DMS53 treated with DMSO at 0.1 percent for 48 hours (cell line): ENCODE measurements at regions not wholly inside any gene's neighbourhood (a gene's known extent, or its start where the extent isn't known, plus 50 kb on each side); places are given as distances from the start of the nearest gene placed in this dataset.
"Not testable (repeated sequence)": the region's sequence is repeated elsewhere in the genome, so short reads cannot be mapped to it uniquely, and the experiment has no call there.

ENCODE experiments used
- DNase-seq: peaks from one replicate; lab custom pipeline; 2025; ENCODE audit not compliant: unreplicated experiment; lab: John Stamatoyannopoulos, UW

DNA sequence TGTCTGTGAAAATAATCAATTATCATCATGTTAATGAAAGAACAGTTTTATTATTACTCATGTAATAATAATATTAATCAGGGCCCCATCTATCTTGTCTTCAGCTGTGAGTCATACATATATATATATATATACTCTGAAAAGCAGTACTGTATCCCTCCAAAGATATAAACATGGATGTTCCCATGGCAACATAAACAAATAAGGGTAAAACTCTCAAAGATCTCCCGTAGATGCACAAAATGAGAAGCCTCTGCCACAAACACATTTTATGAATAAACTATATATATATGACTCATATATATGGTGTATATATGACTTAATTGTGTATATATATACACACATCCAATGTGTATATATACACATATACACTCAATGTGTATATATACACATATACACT, 163.8 kb upstream of the ARHGEF26 start:
- DNase-seq = no peak

DNA sequence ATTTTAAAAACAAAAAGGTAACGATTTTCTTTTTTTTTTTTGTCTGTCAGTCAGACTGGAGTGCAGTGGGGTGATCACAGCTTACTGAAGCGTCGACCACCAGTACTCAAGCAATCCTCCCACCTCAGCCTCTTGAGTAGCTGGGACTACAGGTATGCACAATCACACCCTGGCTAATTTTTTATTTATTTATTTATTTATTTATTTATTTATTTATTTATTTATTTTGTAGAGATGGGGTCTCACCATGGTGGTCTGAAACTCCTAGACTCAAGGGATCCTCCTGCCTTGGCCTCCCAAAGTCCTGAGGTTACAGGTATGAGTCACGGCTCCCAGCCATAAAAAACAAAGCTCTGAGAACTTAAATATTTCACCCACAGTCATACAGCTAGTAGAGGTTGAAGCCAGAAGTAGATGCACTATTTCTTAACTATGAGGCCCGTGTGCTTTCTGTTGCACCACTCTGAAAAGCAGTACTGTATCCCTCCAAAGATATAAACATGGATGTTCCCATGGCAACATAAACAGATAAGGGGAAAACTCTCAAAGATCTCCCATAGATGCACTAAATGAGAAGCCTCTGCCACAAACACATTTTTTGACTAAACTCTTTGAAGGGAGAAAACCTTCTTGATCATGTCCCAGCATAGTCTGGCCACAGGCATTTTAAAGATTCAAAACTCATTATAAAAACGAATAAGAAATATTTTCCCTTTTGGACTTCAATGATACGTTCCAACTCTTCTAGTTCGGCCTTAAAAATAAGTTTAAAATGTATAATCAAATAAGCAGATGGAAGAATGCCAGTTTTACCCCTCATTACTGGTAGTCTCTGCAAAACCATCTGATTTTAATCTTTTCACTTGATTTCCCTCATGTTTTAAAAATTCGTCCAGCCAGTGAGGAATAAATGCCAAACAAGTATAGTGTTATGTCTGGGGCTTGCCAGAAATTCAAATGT, 162.3 kb upstream of the ARHGEF26 start:
- DNase-seq = no peak

DNA sequence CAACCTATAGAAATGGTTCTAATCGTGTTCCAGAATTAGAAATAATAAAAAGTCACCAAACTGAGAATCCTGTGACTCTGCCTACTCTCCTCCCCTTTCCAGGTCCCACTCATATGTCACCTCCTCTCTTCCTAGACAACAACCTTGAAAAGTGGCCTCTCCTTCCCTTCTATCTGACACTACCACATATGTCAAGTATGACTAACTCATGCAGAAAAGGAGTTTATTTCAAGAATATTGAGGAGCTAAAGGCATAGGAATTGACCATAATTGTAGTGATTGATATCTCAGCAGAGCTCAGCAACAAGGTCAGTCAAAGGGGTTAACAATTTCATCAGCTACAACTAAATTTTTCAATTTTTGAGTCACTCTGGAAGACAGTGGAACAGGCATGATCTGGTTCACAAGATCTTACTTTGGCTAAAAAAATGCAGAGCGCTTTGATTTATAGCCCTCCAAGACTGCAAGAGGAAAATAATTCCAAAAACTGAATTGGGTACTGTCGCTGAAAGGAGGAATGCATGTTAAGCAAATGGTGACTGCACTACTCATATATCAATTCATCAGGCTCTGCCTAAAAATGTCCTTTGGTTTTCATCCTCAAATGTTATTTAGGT, 160.6 kb upstream of the ARHGEF26 start:
- no peak for DNase-seq

DNA sequence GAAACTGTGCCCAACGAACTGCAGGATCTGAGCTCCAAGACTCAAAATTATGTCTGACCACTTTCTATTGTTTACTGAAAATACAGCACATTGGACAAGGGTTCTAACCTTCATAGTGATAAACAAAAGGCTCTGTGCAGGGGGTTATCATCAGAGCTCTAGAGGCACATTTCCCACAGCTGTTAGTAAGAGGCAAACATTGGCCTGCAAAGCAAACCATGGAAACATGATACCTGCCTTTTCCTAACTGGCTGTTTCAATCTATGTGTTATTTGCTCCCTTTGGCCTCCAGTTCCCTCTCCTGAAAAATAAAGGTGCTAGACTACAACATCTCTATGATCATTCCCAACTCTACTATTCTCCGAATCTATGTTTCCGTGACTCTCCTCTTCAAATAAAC, 159.7 kb upstream of the ARHGEF26 start:
- peak; percentile 72 for DNase-seq

DNA sequence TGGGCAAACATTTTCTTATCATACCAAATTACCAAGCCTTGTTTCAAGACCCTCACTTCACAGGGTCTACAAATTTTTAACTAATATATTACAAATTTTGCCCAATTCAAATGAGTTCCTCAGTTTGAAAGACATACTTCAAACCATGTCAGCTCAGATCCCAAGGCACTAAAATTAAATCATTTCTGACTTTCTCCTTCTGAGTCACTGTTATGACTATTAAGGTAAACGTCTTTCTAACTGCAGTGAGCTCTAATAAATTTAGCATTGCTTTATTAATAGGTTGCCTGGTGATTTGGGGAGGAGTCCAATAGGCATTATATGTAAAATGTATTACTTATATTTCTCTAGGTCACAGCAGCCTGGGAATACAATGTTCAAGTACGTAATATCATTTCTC, 158.2 kb upstream of the ARHGEF26 start:
- DNase-seq = no peak

DNA sequence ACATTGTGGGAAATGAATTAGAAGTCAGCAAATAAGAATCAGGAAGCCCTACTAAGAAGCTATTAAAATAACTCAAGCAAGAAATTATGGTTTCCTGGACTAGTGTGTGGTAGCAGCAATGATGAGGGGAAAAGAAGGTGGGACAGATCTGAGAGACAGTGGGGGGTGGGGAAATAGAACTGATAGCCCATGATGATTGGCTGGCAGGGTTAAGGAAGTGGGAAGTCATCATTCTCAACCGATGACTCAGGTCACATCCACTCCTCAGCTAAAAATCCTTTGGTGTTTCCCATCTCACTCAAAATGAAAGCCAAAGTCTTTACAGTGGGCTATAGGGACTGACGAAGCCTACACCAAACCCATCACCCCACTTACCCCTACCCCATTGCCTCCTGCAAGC, 153.9 kb upstream of the ARHGEF26 start:
- DNase-seq = no peak

DNA sequence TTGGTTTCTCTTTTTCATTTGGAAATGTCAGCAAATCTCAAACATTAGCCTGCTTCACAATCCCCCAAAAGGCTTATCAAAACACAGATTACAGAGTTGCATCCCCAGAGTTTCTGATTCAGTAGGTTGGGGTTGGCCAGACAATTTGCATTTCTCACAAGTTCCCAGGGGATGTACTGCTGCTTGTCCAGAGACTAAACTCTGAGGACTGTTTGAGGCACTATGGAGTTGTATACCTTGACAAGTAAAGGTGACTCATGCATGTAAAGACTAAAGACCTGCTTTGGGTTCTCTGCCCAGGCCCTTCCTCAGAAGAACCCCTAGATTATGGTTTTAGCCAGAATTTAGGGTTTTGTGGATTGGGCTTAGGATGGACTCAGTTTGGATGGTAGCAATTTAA, 151.1 kb upstream of the ARHGEF26 start:
- no peak for DNase-seq

DNA sequence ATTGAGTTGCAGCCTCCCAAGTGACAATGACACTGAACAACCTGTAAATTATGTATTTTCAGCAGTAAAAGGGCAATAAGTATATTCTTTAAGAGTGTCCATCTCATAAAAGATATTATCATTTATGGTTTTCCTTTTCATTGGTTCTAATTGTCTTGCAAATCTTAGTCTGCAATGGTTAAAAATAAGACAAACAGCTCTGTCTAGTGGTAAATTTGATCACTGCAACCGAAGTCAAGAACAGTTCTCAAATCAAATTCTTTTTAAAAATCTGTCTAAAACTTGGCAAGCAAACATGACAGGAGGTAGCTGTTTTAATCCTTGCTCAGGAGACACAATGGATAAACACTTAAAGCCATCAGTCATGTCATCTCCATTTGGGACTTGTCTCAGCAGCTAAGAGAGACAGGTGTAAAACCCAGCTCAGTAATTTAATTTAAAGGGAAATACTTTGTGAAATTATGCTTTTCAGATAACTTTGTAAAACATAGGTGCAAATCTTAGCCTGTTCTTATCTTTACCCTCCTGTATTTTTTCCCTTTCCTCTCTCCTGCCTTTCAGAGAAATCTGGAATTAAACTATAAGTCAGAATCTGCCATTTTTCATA, 150.3 kb upstream of the ARHGEF26 start:
- DNase-seq = no peak

DNA sequence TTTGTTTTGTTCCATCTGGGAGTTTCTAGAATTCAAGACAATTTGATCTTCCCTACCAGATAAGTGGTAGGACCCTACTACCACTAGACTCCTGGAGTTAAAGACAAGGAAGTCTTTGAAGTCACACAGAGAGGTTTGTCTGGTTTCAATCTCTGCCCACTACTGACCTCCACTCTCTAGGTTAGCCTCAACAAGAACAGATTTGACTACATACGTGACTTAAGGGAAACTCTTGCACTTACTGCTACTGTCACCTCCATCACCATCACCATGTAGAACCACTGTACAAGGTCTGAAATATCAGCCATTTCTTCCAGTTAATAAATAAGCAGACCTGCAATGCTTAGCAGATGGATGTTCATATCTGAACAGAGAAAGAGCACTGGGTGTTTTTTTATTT, 148.3 kb upstream of the ARHGEF26 start:
- DNase-seq = no peak

DNA sequence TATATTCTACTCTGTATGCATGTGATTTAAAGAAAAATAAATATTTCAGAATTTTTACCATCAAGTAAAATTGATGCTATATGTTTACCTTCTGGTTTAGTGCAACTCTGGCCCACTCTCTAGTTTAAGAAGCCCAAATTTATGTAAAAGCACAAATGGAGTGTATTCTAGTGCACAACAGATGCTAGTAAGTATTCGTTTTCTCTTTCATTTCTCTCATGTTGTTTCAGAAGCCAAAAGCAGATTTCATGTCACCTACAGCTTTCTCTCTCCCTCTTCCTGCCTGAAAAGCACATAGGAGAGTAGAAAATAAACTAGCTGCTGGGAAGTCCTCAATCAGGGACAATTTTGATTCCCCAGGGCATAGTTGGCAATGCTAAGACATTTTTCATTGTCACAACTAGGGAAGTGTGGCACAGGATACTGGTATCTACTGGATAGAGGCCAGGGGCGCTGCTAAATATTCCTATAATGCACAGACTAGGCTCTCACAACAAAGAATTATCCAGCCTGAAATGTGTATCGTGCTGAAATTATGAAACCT, 147.4 kb upstream of the ARHGEF26 start:
- no peak for DNase-seq

DNA sequence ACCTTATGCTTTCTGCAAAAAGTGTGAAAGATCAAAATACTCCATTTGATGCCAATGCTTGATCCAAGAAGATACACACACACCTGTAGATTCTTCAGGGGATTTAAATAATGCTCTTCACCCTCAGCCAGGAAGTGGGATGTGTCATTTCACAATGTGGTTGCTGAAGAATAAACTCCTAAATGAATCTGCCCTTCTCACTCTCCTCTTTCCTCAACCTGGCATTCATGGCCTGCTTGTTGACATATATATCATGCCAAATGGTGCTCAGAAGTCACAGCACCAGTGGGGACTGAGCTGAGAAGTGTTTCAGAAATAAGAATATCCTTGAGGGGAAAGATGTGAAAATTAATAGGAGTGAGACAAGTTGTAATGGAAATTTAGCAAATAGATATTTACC, 146.6 kb upstream of the ARHGEF26 start:
- DNase-seq = no peak

DNA sequence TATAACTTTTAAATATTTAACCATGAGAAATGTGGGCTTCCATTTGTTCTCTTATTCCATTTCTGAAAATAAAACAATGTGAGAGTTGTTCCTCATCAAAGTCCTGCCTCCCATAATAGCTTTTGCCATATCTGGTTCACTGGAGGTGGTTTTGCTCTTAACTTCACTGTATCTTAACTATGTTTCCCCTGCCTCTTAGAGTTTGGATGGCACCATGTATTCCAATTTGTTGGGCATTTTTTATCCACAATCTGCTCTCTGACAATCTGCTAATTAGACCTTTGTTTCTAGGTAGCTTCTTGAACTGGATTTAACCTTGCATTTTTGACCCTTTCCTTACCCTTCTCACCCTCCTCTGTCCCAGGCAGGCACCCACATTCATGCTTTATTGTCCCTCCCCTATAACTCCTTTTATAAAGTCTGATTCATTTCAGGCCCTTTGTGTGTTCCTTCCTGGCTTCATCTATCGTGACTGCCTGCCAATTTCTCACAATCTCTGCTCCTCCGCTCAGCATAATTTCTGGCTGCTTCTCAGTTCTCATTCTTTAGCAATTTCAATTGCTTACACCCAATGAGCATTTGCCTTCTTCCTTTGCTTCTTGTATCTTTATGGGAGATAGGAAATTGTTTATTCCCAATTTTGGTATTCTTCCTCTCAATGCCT, 144.2 kb upstream of the ARHGEF26 start:
- DNase-seq = no peak

DNA sequence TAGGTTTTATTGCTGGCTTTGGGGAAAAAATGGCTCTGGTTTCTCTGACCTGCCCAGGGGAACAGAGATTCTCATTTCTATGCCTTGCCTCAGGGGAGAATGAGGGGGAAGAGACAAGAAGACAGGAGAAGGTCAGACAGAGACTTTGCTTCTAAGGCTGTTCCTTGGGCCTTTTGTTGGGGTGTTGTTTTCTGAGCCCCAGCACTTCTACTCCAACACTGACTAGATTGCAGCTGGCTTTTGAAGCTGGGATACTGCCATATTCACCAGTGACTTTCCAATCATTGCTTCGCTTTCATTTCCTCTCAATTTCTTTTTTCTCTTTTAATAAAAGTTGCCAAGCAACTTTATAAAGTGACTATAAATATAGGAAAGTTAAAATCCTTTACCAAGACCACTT, 143.2 kb upstream of the ARHGEF26 start:
- no peak for DNase-seq

DNA sequence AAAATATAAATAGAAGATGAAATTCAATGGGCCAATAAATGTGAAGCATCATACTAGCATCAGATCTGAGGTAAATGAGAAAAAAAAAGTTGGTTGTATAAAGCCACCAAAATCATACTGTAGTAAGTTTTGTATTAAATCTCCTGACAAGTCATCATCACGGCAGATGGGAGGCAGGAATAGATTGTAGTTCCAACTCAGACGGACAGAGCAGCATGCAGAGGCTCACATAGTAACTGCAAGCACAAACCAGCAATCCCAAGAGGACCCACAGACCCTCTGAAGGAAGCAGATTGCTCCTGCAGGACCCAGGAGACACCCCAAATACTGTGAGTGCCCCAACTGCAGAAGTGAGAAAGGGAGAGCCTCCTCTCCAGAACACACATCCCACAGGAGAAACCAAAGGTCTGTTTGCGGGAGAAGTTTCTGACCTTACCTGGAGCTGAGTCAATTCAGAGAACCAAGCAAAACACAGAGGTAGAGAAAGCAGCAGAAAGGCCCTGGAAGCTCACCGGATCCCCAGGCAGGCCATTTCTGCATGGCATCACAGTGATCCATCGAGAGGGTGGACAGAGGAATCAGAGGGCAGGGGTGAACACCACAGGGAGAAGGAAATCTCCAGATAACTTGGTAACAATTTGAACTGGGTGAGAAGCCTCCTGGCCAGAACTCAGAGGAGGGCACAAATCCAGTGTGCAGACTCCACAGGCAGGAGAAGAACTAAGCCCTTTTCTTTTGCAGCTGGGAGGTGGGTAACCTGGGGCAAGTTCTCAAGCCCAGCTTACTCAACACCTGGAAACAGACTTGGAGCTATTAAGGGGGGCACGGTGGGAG, 141.6 kb upstream of the ARHGEF26 start:
- peak; percentile 8 for DNase-seq

DNA sequence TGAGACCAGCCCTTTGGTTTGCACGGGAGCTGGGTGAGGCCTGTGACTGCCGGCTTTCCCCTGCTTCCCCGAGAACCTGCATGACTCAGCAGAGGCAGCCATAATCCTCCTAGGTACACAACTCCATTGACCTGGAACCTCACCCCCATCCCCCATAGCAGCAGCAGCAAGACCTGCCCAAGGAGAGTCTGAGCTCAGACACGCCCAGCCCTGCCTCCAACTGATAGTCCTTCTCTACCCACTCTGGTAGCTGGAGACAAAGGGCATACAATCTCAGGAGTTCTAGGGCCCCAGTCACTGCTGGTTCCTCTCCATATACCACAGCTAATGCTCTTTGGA, 141.0 kb upstream of the ARHGEF26 start:
- DNase-seq = peak; percentile 27

DNA sequence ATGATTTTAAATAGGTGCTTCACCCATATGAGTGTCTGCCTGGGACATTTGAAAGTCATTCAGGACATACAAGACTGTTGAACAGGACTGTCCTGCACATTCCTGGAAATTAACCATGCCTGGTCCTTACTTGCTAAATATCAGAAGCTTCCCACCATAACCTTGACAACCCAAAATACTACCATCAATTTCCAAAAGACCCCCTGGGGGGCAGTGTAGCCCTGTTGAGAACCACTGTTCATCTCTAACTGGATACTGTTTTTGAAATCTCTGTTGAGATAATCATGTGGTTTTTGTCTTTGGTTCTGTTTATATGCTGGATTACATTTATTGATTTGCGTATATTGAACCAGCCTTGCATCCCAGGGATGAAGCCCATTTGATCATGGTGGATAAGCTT, 123.8 kb upstream of the ARHGEF26 start:
- DNase-seq = not testable (repeated sequence)

DNA sequence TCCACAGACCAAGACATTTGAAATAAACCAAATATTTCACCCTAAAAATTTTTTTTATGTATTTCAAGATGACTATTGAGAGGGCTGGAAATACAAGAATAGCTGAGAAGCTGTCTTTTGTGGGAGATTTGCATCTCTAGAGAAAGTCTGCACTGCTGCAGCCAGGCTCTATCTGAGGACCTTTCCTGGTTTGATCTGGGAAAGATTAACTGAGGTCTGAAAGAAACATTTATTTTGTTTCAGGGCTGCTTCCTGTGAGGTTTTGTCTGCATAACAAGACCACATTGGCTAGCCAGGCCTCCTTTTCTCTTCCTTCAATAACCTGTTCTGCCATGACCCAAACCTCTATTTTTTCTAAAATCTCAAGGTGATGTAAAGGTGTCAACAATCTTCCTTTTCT, 117.5 kb upstream of the ARHGEF26 start:
- no peak for DNase-seq

DNA sequence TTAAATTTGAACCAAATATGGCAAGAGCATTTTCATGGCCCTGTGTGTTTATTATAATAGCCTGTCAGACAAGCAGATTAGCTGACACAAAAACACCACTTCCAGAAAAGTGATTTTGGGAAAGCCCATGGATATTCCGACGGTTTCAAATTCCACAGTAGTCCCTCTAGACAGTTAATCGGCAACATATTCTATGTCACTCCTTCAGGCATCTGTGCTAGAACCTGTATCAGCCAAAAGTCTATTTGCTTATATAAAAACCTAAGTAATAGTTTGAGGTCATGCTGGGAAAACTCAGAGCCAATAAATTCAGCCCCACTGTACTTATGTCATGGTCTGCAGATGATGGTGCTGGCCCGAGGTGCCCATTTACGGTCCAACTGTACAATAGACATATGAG, 110.2 kb upstream of the ARHGEF26 start:
- DNase-seq = no peak

DNA sequence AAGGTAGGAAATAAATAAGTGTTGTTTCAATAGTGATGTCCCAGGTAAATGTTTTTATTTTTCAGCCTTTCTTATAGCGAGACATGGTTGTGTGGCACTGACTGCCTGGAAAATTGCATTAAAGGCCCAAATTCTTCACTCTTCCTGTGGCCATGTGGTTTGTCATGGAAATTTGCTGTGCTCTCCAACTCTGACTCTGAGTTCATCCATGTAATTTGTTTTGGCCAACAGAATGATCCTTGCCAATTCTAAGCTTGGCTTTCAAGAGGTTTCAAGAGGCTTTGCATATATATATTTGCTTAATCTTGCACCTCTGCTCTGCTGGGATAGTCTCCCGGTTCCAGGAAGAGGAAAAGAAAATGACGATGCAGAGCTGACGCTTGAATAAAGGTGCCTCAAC, 107.5 kb upstream of the ARHGEF26 start:
- DNase-seq = no peak

DNA sequence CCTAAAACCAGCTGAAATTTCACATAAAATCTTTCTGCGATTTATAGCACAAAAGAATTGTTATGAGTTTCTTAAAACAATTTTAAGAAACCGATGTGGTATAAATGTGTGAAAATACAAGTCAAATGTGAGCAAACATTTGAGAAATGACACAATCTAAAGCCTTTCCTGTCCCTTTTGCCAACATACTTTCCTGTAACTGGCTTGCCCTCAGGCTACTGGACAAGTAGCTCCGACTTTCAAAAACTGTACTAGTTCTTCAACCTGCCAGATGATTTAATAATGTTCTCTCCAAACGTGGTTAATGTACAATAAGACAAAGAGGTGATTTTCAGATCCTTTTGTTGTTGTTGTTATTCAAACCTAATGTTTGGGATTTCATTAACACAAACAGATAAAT, 105.9 kb upstream of the ARHGEF26 start:
- DNase-seq = no peak
